ENCODE measurements at regions not wholly inside any gene's neighbourhood (a gene's known extent, or its start where the extent isn't known, plus 50 kb on each side); places are given as distances from the start of the nearest gene placed in this dataset.

DNA sequence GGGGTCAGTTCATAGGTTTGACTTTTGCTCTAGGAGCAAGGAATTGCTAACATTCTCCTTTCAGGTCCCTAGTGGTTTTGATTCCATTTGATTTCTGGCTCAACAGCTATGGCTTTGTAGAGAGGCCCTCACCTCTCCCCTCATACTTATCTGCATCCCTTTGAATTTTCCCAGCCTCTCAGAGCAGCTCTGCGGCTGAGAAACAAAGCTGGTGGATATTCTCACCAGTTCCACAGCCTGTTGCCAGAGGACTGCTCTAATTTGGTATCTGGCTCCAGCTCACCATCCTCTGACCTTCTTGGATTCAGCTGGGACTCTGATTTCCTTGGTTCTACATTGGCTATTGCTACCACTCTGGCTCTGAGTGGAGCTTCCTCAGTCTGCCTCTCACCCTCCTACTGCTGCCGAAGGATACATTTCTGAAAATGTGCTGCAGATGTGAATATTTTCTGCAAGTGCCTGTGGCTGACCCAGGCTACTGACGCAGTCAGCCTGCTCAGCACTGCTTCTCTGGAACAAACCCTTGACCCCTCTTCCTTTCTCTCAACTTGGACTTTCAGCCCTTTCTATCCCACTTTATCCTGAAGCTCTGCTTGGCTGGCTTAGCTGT is 110.9 kb upstream of the ENPEP start:
- no peak for TF ChIP-seq EP300 (IDR thresholded peaks at IDR 0.05)
- TF ChIP-seq, protein P1, sequence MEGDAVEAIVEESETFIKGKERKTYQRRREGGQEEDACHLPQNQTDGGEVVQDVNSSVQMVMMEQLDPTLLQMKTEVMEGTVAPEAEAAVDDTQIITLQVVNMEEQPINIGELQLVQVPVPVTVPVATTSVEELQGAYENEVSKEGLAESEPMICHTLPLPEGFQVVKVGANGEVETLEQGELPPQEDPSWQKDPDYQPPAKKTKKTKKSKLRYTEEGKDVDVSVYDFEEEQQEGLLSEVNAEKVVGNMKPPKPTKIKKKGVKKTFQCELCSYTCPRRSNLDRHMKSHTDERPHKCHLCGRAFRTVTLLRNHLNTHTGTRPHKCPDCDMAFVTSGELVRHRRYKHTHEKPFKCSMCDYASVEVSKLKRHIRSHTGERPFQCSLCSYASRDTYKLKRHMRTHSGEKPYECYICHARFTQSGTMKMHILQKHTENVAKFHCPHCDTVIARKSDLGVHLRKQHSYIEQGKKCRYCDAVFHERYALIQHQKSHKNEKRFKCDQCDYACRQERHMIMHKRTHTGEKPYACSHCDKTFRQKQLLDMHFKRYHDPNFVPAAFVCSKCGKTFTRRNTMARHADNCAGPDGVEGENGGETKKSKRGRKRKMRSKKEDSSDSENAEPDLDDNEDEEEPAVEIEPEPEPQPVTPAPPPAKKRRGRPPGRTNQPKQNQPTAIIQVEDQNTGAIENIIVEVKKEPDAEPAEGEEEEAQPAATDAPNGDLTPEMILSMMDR (IDR thresholded peaks at IDR 0.05), result no peak
